KMS-11 (cell line): ENCODE measurements at regions not wholly inside any gene's neighbourhood (a gene's known extent, or its start where the extent isn't known, plus 50 kb on each side); places are given as distances from the start of the nearest gene placed in this dataset.

Source experiments
- H2AFZ ChIP-seq: fragments of 200-600 bp; sonication (generic); 2 replicates; pipeline ENCODE4 v1.6.1; 2016; ENCODE audit warnings: antibody characterized with exemption, mixed run types, low read depth
- H3K27ac ChIP-seq: fragments of 200-600 bp; sonication (generic); 2 replicates; pipeline ENCODE4 v1.6.1; 2016; ENCODE audit warnings: mild to moderate bottlenecking, mixed run types
- H3K27me3 ChIP-seq: fragments of 200-600 bp; sonication (generic); 2 replicates; pipeline ENCODE4 v1.6.1; 2017; ENCODE audit warnings: mild to moderate bottlenecking, low read depth, mixed run types, moderate library complexity; ENCODE audit not compliant: insufficient read depth
- H3K36me3 ChIP-seq: fragments of 200-600 bp; sonication (generic); 2 replicates; pipeline ENCODE4 v1.6.1; 2017; ENCODE audit warnings: mild to moderate bottlenecking, mixed run types; ENCODE audit not compliant: insufficient read depth
- H3K4me1 ChIP-seq: fragments of 200-600 bp; sonication (generic); 2 replicates; pipeline ENCODE4 v1.6.1; 2016; ENCODE audit warnings: mild to moderate bottlenecking, low read depth, mixed run types; ENCODE audit not compliant: poor library complexity, severe bottlenecking
- H3K4me2 ChIP-seq: fragments of 200-600 bp; sonication (generic); 2 replicates; pipeline ENCODE4 v1.7.0; 2016; ENCODE audit warnings: mild to moderate bottlenecking, mixed run types
- H3K4me3 ChIP-seq: fragments of 200-600 bp; sonication (generic); IDR thresholded peaks from 2 replicates; pipeline ENCODE4 v1.6.1; 2017; ENCODE audit warnings: low read depth, low read length, mixed read lengths; ENCODE audit not compliant: insufficient read depth
- H3K79me2 ChIP-seq: fragments of 200-600 bp; sonication (generic); 2 replicates; pipeline ENCODE4 v1.6.1; 2016; ENCODE audit warnings: low read depth, mixed run types; ENCODE audit not compliant: insufficient read depth
- H3K9ac ChIP-seq: fragments of 200-600 bp; sonication (generic); 2 replicates; pipeline ENCODE4 v1.6.1; 2016; ENCODE audit warnings: mild to moderate bottlenecking, mixed run types
- H4K20me1 ChIP-seq: fragments of 200-600 bp; sonication (generic); 2 replicates; pipeline ENCODE4 v1.6.1; 2016; ENCODE audit warnings: mild to moderate bottlenecking, mixed run types; ENCODE audit not compliant: insufficient read depth
- TF ChIP-seq, protein P1 (sequence below): fragments of 200-600 bp; sonication (generic); conservative IDR thresholded peaks from 2 replicates; pipeline ENCODE4 v1.6.1; 2017; ENCODE audit warnings: low read depth, mild to moderate bottlenecking, antibody characterized with exemption, low read length, moderate library complexity, mixed read lengths

DNA sequence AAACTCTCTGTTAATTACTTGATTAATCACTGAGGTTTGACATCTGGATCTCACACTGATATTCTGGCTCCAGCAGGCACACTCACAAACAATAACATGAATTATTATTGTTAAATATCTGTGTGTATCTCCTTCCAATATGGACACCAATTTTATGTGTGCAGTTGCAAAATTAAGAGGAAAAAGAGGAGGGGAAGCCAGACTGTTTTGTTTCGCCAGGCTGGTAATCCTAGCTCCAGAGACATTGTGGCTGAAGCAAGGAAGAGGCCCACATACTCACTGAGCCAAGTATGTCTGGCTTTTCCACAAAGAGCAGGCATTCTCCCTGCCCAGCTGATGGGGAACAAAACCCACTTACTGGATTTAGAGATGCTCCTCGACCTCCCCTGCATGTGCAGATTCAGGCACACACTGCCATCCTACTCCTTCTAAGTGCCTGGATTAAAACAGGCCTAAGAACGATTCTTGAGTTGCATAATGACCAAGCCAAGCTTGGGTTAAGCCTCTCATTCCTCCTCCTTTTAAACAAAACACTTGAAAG is 181.9 kb downstream of the ESM1 start:
- no peak overlapping the region for H3K4me3 ChIP-seq
- H2AFZ ChIP-seq: no peak overlapping the region
- no peak overlapping the region for H3K9ac ChIP-seq
- no peaks in the 10 kb centered on the region for H3K27me3 ChIP-seq
- H4K20me1 ChIP-seq: no peaks in the 10 kb centered on the region
- no peak overlapping the region for H3K27ac ChIP-seq
- peaks cover 14% of the 10 kb centered on the region for H3K4me1 ChIP-seq
- TF ChIP-seq, protein P1, sequence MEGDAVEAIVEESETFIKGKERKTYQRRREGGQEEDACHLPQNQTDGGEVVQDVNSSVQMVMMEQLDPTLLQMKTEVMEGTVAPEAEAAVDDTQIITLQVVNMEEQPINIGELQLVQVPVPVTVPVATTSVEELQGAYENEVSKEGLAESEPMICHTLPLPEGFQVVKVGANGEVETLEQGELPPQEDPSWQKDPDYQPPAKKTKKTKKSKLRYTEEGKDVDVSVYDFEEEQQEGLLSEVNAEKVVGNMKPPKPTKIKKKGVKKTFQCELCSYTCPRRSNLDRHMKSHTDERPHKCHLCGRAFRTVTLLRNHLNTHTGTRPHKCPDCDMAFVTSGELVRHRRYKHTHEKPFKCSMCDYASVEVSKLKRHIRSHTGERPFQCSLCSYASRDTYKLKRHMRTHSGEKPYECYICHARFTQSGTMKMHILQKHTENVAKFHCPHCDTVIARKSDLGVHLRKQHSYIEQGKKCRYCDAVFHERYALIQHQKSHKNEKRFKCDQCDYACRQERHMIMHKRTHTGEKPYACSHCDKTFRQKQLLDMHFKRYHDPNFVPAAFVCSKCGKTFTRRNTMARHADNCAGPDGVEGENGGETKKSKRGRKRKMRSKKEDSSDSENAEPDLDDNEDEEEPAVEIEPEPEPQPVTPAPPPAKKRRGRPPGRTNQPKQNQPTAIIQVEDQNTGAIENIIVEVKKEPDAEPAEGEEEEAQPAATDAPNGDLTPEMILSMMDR: no peak
- no peaks in the 10 kb centered on the region for H3K36me3 ChIP-seq
- H3K4me2 ChIP-seq: no peak overlapping the region
- H3K79me2 ChIP-seq: no peaks in the 10 kb centered on the region

DNA sequence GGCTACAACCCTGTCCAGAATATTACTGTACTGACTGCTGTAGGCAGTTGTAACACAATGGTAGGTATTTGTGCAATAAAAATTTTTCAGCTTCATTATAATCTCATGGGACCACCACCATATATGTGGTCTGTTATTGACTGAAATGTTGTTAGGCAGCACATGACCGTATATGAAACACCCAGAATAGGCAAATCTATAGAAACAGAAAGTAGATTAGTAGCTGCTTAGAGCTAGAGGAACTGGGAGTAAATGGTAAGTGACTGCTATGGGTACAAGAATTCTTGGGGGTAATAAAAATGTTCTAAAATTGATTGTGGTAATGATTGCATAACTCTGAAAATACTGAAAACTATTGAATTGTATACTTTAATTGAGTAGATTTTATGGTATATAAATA is 185.7 kb downstream of the ESM1 start:
- no peak overlapping the region for H2AFZ ChIP-seq
- H3K27me3 ChIP-seq: no peaks in the 10 kb centered on the region
- H3K9ac ChIP-seq: no peak overlapping the region
- H3K4me1 ChIP-seq: peaks cover 14% of the 10 kb centered on the region
- peak overlapping the region; percentile 31; the same call in 1 of the 2 replicates for H3K4me2 ChIP-seq
- no peaks in the 10 kb centered on the region for H4K20me1 ChIP-seq
- H3K36me3 ChIP-seq: no peaks in the 10 kb centered on the region
- no peak overlapping the region for H3K27ac ChIP-seq
- TF ChIP-seq, protein P1: no peak
- H3K4me3 ChIP-seq: no peak overlapping the region
- no peaks in the 10 kb centered on the region for H3K79me2 ChIP-seq

DNA sequence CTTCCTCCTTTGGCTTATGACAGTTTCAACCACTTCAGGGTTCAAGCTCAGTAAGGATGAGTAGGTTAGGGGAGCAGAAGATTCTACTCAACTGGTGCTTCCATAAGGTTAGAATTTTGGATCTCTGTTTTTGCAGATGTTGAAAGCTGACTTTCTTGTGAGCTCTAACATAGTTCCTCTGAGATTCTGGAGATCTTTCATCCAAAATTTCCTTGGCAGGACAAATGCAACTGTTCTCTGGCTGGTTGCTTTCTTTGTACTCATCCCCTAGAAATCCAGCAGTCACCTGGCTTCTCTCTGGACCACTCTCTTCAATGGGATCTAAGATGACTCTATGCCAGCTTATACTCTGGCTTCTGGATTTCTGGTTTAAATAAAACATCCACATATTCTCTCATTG is 189.6 kb downstream of the ESM1 start:
- Histone ChIP-seq H4K20me1 (no peaks in the 10 kb centered on the region), H3K4me3 (no peak overlapping the region), H3K4me1 (peaks cover 14% of the 10 kb centered on the region), H3K79me2 (no peaks in the 10 kb centered on the region), H3K9ac (no peak overlapping the region), H3K27me3 (no peaks in the 10 kb centered on the region), H3K36me3 (no peaks in the 10 kb centered on the region), H2AFZ (no peak overlapping the region), H3K4me2 (no peak overlapping the region), H3K27ac (no peak overlapping the region)
- TF ChIP-seq, protein P1: no peak

DNA sequence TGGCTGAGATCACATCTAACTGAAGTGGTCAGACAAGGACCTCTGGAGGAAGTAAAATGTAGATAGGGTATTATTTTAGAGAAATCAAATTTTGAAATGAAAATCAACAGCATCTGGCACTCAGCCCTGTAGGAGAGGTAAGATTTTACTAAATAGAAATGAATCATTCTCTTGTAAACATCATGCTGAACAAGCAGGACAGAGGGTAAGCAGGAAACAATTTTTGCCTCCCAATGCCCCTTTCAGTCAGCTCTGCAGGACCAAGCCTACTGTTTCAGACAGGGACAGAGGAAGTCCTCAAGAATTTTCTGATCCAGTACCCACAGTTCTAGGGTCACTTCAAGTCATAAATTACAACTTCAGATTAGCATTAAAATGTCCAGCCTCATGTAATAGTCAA is 190.1 kb downstream of the ESM1 start:
- TF ChIP-seq, protein P1: no peak
- H4K20me1 ChIP-seq: no peaks in the 10 kb centered on the region
- no peak overlapping the region for H3K27ac ChIP-seq
- H3K4me2 ChIP-seq: no peak overlapping the region
- H3K9ac ChIP-seq: no peak overlapping the region
- H3K4me1 ChIP-seq: peaks cover 14% of the 10 kb centered on the region
- no peaks in the 10 kb centered on the region for H3K79me2 ChIP-seq
- H2AFZ ChIP-seq: no peak overlapping the region
- H3K4me3 ChIP-seq: no peak overlapping the region
- no peaks in the 10 kb centered on the region for H3K27me3 ChIP-seq
- H3K36me3 ChIP-seq: no peaks in the 10 kb centered on the region
